C4-2B (cell line): ENCODE measurements at regions not wholly inside any gene's neighbourhood (a gene's known extent, or its start where the extent isn't known, plus 50 kb on each side); places are given as distances from the start of the nearest gene placed in this dataset.

ENCODE experiments used
- ZFX ChIP-seq: fragments of 450-650 bp; IDR thresholded peaks from 2 replicates; pipeline ENCODE4 v1.6.1; 2017
- TF ChIP-seq, protein P1 (sequence below): fragments of 450-650 bp; conservative IDR thresholded peaks from 2 replicates; pipeline ENCODE4 v1.5.1; 2017; ENCODE audit warnings: mild to moderate bottlenecking

- TF ChIP-seq, protein P1, sequence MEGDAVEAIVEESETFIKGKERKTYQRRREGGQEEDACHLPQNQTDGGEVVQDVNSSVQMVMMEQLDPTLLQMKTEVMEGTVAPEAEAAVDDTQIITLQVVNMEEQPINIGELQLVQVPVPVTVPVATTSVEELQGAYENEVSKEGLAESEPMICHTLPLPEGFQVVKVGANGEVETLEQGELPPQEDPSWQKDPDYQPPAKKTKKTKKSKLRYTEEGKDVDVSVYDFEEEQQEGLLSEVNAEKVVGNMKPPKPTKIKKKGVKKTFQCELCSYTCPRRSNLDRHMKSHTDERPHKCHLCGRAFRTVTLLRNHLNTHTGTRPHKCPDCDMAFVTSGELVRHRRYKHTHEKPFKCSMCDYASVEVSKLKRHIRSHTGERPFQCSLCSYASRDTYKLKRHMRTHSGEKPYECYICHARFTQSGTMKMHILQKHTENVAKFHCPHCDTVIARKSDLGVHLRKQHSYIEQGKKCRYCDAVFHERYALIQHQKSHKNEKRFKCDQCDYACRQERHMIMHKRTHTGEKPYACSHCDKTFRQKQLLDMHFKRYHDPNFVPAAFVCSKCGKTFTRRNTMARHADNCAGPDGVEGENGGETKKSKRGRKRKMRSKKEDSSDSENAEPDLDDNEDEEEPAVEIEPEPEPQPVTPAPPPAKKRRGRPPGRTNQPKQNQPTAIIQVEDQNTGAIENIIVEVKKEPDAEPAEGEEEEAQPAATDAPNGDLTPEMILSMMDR = no peak
- TF ChIP-seq ZFX = no peak
Measured at GRCh38 chr6:14704383-14705271, 541.2 kb upstream of the JARID2 start.
